ENCODE measurements at regions not wholly inside any gene's neighbourhood (a gene's known extent, or its start where the extent isn't known, plus 50 kb on each side); places are given as distances from the start of the nearest gene placed in this dataset.
A peak's percentile ranks its signal among the peaks of the same experiment; 100 is the strongest.
"Not testable (repeated sequence)": the region's sequence is repeated elsewhere in the genome, so short reads cannot be mapped to it uniquely, and the experiment has no call there.

GRCh38 chr14:48417715-48418500 is 742.5 kb upstream of the MDGA2 start:
- DNase-seq (ENCODE audit: low spot score): no peak

- DNase-seq (ENCODE audit: low spot score): no peak
Observed at GRCh38 chr14:48401321-48401720, 725.9 kb upstream of the MDGA2 start.

DNA sequence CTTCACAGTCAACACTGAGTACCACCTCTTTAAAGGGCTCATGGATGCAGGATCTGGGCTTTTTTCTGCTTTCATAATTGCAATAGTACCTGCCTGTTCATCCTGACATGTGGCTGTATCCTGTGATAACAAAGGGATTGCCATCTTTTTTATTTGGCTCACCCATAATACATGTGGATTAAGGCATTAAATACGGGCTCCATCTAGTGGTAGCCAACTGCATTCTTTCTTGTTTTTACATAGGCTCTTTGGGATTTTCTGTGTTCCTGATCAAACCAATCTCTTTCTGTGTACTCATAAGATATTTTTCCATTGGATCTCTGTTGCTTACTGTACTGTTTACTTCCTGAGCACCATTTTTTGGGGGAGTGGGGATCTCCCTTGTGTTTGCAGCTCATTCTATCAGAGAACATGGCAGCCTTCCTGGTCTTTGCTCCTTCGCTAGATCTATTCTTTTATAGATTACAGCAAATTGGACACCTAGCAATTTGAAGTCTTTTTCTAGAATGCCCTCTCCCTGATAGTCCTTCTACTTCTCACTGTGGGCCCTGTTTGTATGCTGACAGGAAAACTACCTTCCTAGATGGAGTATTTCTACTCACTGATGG is 723.4 kb upstream of the MDGA2 start:
- peak; percentile 74 for DNase-seq (ENCODE audit: low spot score)

- DNase-seq (ENCODE audit: low spot score): no peak
Observed at GRCh38 chr14:48391661-48392060, 716.3 kb upstream of the MDGA2 start.

DNA sequence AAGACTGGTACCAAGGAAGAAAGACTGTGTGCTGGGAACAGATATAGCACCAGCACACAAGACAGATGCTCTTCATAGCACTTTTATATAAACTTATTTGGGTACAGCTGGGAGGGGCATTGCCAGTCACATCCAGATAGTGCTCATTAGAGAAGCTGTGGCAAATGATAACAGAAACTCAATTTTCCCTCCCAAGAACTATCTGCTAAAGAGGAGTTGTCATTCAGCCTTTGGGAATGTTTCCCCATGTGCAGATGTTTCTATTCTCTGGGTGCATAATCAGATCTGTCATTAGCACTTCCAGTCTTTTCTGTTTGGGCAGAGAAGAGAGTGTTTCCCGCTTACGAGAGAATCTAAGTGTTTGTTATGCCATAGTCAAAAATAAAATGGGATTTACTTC is 714.9 kb upstream of the MDGA2 start:
- DNase-seq (ENCODE audit: low spot score): no peak

DNA sequence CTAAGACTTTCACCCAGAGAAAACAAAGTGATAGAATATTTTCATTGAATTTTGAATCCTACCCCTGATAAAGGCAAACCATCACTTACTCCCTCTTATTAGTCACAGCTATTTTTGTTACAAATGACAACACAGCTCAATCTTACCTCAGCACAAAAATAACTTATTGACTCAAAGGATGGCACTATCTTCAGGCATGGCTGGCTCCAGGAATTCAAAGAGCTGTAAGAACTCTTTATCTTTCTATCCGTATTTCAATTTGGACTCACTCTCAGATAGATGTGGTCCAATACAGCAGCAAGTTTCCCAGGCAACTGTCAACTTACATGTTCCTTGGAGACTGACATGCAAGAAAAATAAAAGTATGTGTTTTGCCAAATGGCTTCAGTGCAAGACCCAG is 709.4 kb upstream of the MDGA2 start:
- no peak for DNase-seq (ENCODE audit: low spot score)

- no peak for DNase-seq (ENCODE audit: low spot score)
Observed at GRCh38 chr14:48382961-48383360, 707.6 kb upstream of the MDGA2 start.

DNA sequence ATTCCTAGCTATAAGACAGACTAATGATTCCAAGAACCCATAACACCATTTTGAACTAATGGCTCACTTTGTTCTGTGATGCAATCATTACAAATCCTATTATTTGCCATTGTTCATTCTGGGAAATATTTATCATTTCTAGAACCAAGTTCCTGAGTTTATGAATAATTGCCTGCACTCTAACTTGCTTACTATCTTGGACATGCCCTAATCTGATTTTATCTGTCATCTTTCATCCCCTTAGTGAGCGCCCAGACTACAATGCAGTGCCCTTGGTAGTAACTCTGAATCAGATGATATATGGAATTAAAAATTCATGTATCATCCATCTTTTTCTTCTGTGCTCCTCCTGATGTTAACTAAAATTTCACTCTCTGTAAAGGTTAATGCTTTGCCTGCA is 703.1 kb upstream of the MDGA2 start:
- DNase-seq (ENCODE audit: low spot score): no peak

DNA sequence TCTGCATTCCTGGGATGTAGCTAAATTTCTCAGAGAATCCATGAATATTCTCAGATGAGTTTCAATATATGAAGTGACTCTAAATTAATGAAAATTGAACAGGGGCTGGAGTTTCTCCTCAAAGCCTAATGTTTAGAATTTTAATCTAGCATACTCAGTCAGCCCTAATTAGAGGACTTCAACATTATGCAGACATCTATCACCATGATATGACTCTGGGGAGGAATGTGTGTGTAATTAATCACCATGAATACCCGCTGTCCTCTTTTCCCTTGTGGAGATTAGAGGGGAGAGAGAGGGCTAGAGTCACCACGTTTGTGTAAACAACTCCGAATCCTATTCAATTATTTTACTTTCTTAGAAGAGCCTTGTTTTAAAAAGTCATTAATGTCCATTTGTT is 698.6 kb upstream of the MDGA2 start:
- no peak for DNase-seq (ENCODE audit: low spot score)

- peak; percentile 58 for DNase-seq (ENCODE audit: low spot score)
Observed at GRCh38 chr14:48350971-48351370, 675.6 kb upstream of the MDGA2 start.

- no peak for DNase-seq (ENCODE audit: low spot score)
Observed at GRCh38 chr14:48349689-48350088, 674.3 kb upstream of the MDGA2 start.

DNA sequence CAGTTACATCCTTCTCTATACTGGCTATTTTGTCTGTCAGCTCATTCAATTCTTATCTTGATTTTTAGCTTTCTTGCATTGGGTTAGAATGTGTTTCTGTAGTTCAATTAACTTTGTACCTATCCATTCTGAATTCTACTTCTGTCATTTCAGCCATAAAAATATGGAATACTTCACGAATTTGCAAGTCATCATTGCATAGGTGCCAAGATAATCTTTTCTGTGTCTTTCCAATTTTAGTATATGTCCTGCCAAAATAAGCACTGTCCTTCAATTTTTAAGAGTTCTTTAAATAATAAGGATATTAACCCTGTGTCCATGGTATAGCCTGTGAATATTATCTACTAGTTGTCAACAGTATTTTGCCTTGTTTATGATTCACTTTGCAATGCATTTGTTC is 665.7 kb upstream of the MDGA2 start:
- no peak for DNase-seq (ENCODE audit: low spot score)

DNA sequence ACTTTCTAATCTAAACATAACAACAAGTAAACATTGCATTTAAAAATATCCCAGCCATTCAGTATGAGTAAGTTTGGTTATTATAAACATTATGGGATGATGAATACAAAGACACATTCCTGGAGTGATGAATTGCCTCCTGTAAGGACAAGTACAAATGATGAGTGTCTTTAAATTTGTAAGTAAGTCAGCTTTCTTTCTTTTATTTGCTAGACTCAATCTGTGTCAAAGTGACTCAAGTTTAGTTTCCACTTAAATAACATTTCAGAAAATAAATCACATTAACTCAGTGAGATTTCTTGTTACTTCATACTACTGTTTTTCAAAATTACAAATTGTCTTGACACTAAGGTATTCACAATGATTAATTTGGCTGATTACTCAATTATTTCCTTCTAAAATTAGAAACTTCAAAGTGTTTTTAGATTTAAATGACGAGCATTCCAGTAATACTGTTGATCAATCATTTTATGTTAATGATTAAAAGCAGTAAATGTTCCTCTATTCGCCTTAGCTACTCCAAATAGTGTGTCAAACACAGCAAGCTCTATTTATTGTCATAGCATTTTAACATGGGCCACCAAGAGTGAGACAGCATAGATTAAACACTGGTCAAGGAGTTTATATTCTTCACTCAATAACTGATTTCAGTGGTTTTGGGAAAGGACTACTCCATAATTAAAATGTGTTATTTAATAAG is 658.0 kb upstream of the MDGA2 start:
- peak; percentile 9 for DNase-seq (ENCODE audit: low spot score)

DNA sequence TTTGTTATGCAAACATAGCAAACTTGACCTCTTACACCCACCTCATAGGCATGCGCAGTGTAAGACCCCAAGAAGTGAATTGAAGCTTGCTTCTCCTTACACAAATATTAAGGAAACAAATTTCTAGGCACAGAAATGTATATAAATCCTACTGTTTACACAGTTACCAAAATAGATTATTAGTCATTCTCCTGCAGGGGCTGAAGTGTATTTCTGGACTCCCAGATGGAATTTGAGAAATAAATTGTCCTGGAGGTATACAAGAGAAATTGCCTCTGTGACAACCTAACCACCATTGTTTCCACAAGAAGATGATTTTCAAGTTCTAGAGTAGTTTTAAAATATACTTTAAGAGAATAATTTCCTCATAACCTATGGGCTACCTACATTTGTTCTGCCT is 656.0 kb upstream of the MDGA2 start:
- DNase-seq (ENCODE audit: low spot score): no peak

- DNase-seq (ENCODE audit: low spot score): peak; percentile 24
Observed at GRCh38 chr14:48325486-48325885, 650.1 kb upstream of the MDGA2 start.

- DNase-seq (ENCODE audit: low spot score): peak; percentile 33
Observed at GRCh38 chr14:48323665-48324064, 648.3 kb upstream of the MDGA2 start.

DNA sequence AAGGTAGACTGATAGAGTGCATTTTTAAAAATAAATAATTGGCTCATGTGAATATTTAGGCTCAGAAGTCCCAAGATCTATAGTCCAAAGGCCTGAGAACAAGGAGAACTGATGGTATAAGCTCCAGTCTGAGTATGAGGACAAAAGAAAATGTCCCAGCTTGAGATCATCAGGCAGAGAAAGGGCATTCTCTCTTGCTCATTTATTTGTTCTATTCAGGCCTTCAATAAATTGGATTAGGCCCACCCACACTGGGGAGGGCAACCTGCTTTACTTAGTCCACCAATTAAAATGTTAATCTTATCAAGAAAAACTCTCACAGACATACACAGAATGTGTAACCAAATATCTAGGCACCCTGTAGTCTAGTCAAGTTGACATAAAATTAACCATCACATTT is 644.4 kb upstream of the MDGA2 start:
- DNase-seq (ENCODE audit: low spot score): no peak

DNA sequence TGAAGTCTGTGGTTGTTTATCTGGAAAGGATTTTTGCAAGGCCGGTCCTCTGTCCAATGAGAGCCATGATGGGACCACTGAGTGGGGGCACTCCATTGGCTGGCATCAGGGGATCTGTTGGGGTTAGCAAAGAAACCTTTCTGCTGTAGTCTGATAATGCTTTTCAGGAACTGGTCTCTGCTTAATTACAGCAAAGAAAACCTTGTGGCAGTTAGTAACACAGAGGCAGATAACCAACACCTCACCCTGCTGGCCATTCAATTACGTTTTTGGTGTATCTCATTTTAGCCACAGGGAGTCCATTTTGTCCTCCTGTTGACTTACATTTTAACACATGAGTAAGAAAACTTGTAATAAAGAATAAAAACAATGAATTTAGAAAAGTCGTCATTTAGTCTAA is 629.3 kb upstream of the MDGA2 start:
- DNase-seq (ENCODE audit: low spot score): no peak

GRCh38 chr14:48289701-48290100 is 614.3 kb upstream of the MDGA2 start:
- DNase-seq (ENCODE audit: low spot score): no peak

DNA sequence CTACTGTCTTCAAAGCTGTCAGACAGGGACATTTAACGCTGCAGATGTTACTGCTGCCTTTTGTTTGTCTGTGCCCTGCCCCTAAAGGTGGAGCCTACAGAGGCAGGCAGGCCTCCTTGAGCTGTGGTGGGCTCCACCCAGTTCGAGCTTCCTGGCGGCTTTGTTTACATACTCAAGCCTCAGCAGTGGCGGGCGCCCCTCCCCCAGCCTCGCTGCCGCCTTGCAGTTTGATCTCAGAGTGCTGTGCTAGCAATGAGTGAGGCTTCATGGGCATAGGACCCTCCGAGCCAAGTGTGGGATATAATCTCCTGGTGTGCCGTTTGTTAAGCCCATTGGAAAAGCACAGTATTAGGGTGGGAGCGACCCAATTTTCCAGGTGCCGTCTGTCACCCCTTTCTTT is 609.8 kb upstream of the MDGA2 start:
- DNase-seq (ENCODE audit: low spot score): not testable (repeated sequence)

- no peak for DNase-seq (ENCODE audit: low spot score)
Observed at GRCh38 chr14:48275301-48275700, 599.9 kb upstream of the MDGA2 start.

DNA sequence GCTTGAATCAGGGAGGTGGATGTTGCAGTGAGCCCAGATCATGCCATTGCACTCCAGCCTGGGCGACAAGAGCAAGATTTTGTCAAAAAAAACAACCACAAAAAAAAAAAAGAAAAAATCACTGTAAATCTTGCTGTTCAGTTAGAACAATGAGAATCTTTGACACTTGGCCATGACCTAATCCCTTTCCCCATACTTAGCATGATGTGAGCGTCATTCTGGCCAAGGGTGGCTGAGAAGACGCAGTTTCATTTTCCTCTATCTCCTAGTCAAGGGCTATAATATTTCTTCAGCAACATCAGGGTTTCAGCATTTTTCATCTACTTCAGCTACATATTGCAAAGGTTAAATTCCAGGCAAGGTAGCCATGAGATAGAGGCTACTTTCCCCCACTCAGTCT is 599.4 kb upstream of the MDGA2 start:
- DNase-seq (ENCODE audit: low spot score): no peak

DNA sequence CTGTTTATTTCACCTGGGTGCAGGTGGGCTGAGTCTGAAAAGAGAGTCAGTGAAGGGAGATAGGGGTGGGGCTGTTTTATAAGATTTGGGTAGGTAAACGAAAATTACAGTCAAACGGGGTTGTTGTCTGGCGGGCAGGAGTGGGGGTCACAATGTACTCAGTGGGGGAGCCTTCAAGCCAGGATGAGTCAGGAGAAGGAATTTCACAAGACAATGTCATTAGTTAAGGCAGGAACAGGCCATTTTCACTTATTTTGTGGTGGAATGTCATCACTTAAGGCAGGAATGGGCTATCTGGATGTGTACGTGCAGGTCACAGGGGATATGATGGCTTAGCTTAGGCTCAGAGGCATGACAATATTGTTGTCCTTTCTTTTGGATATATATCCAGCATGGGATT is 592.5 kb upstream of the MDGA2 start:
- DNase-seq (ENCODE audit: low spot score): not testable (repeated sequence)
